IPS-15b (cell line): ENCODE measurements at regions not wholly inside any gene's neighbourhood (a gene's known extent, or its start where the extent isn't known, plus 50 kb on each side); places are given as distances from the start of the nearest gene placed in this dataset.

Experiments used
- H3K27me3 ChIP-seq: one replicate; pipeline ENCODE4 v1.6.1; 2013; ENCODE audit warnings: low read length; ENCODE audit not compliant: control insufficient read depth, insufficient read depth
- H3K36me3 ChIP-seq: one replicate; pipeline ENCODE4 v1.6.1; 2013; ENCODE audit warnings: low read length; ENCODE audit not compliant: control insufficient read depth, insufficient read depth
- H3K4me1 ChIP-seq: one replicate; pipeline ENCODE4 v1.6.1; 2013; ENCODE audit warnings: mild to moderate bottlenecking, low read length; ENCODE audit not compliant: control insufficient read depth, insufficient read depth
- H3K4me3 ChIP-seq: one replicate; pipeline ENCODE4 v1.5.1; 2013; ENCODE audit warnings: low read depth, low read length
- H3K9ac ChIP-seq: one replicate; pipeline ENCODE4 v1.6.1; 2013; ENCODE audit warnings: low read depth, mild to moderate bottlenecking, low read length
- H3K9me3 ChIP-seq: one replicate; pipeline ENCODE4 v1.6.1; 2013; ENCODE audit warnings: mild to moderate bottlenecking, low read length; ENCODE audit not compliant: control insufficient read depth, insufficient read depth

DNA sequence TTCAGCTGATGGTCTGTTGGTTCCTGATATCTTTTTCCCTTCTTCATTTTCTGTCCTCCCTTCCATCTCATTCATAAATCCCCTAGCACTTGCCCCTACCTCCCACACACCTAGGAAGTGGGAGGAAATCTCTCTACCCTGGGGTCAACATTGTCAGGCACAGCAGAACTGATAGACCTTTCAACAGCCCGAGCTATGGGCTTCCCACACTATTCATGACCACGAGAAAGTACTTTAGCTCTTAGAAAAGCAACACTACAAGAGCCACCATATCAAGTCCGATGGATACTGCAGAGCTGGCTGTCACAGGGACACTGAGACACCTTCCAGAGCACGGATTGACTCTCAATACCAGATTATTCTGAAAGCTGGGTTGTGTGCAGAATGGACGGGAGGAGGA lies 180.6 kb upstream of the NEBL start:
- Histone ChIP-seq H3K36me3 (no peaks in the 10 kb centered on the region), H3K9ac (no peak overlapping the region), H3K4me3 (no peak overlapping the region), H3K27me3 (peaks cover 7% of the 10 kb centered on the region), H3K4me1 (no peaks in the 10 kb centered on the region), H3K9me3 (no peaks in the 10 kb centered on the region)

DNA sequence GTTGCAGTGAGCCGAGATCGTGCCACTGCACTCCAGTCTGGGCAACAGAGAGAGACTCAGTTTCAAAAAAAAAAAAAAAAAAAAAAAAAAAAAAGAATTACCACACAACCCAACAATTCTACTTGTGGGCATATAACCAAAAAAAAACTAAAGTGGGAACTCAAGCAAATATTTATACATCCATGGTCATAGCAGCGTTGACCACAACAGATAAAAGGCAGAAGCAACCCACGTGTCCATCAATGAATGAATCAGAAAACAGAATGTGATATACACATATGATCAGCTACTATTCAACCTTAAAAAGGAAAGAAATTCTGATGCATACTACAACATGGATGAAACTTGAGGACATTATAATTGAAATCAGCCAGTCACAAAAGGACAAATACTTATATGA lies 179.3 kb upstream of the NEBL start:
- no peak overlapping the region for H3K9ac ChIP-seq
- H3K9me3 ChIP-seq, result no peaks in the 10 kb centered on the region
- H3K27me3 ChIP-seq, result peaks cover 7% of the 10 kb centered on the region
- no peaks in the 10 kb centered on the region for H3K36me3 ChIP-seq
- no peak overlapping the region for H3K4me3 ChIP-seq
- H3K4me1 ChIP-seq, result no peaks in the 10 kb centered on the region

DNA sequence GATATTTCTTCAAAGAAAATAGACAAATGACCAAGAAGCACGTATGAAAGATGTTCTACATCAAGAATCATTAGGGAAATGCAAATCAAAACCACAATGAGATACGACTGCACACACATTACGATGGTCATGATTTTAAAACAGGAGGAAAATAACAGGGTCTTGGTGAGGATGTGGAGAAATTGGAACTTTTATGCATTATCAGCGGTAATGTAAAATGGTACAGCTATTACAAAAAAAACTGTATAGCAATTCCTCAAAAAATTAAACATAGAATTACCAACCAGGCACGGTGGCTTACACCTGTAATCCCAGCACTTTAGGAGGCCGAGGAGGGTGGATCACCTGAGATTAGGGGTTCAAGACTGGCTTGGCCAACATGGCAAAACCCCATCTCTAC lies 178.8 kb upstream of the NEBL start:
- H3K9ac ChIP-seq, result no peak overlapping the region
- H3K36me3 ChIP-seq, result no peaks in the 10 kb centered on the region
- no peaks in the 10 kb centered on the region for H3K4me1 ChIP-seq
- peaks cover 7% of the 10 kb centered on the region for H3K27me3 ChIP-seq
- no peaks in the 10 kb centered on the region for H3K9me3 ChIP-seq
- H3K4me3 ChIP-seq, result no peak overlapping the region

DNA sequence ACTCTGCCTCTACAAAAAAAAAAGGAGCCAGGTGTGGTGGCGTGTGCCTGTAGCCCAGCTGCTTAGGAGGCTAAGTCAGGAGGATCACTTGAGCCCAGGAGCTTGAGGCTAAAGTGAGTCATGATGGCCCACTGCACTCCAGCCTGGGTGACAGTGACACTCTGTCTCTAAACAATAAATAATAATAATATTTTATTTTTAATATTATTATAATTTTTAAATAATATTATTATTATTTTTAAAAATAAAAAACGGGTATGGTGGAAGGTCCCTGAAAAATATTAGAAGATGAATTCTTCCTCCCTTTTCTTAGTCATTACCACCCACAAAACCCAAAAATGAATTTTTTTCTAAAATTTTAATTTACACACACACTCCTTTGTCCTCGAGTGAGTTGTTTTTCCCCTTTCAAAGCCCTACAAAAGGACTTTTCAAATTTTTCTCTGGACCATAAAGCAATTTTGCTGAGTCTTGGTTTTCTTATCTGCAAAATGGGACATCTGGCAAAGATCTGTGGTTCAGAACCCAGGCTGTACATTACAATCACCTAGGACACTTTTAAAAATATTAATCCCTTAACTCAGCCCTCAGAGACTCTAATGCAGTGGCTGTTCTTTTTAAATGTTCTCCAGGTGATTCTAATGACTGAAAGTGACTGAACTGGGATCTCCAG lies 174.0 kb upstream of the NEBL start:
- no peaks in the 10 kb centered on the region for H3K4me1 ChIP-seq
- no peak overlapping the region for H3K4me3 ChIP-seq
- no peaks in the 10 kb centered on the region for H3K27me3 ChIP-seq
- H3K9ac ChIP-seq, result no peak overlapping the region
- H3K9me3 ChIP-seq, result no peaks in the 10 kb centered on the region
- no peaks in the 10 kb centered on the region for H3K36me3 ChIP-seq

DNA sequence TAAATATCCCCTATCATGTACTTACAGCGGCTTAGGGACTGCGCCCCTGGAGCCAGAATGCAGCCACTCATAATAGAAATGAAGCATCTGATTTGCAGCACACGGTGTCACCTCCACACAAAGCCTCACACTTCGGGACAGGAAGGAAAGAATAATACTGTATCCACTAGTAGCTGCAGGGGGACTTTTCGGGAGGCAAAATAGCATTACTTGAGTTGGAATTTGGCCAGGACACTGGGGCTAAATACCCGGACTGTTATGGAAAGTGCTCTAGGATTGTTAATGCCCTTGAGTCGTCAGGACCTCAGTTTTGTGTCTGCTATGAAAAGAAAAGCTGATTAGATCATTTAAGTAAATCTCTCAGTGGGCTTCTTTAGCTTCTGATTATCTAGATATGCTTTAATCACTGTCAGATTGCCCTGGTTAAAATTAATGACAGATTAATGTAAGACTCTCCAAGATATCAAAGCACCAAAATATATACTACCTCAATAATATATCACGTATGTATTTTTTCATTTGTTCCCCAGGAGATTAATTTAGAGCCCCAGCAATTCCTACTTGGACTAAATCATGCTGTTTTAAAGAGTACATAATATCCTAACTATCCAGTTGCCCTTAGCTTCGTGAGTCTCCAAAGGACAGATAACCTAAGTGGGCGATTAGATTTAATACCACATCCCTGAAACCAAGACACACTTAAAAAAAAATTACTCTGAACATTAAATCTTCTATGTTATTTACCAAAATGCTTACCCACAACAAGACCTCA lies 173.0 kb upstream of the NEBL start:
- Histone ChIP-seq H3K9ac (no peak overlapping the region), H3K4me3 (no peak overlapping the region), H3K27me3 (no peaks in the 10 kb centered on the region), H3K36me3 (no peaks in the 10 kb centered on the region), H3K4me1 (no peaks in the 10 kb centered on the region), H3K9me3 (no peaks in the 10 kb centered on the region)

DNA sequence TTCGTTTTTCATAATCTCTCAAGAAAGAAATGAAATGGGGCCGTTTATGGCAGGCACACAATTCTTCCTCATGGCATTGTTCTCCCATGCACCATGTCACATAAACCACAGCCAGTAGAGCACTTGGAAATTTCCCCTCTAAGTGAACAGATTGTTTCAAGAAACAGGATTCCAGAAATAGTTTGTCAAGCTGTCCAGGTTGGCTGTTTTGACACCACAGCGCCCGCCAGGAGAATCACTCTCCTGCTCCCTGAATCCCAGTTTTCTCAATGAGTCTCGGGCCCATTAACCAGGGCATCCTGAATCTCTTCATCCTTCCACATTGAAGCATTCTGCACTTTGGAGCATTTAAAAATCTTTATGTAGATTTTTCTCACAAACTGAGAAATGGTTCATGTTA lies 172.2 kb upstream of the NEBL start:
- H3K9me3 ChIP-seq, result no peaks in the 10 kb centered on the region
- no peak overlapping the region for H3K4me3 ChIP-seq
- H3K27me3 ChIP-seq, result no peaks in the 10 kb centered on the region
- H3K36me3 ChIP-seq, result no peaks in the 10 kb centered on the region
- H3K4me1 ChIP-seq, result no peaks in the 10 kb centered on the region
- no peak overlapping the region for H3K9ac ChIP-seq

DNA sequence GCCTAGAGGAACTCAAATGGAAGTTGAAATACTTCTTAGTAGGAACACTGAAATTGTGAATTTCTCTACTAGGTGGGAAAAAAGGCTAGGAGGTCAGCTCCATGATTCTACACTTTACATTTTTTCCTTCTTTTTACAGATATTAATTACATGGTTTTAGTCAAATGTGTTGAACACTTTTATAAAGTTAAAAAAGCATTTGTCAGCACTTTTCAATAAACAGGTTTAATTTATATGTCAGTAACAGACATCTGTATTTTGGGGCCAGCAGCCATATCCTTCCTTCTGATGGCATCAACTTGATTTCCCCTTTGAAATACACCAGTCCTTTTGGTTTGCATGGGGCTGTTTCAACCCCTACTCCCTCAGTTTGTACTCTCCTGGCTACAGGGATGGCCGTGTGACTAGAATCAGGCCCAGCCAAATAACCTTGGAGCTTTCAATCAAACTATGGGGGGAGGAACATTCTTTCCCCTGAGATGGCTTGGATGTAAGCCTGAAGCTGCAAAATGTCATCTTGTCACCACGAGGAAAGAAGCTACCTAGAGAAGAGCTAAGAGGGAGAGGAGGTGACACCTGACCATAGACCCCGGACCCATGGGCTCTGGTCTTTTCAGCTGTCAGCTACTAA lies 171.0 kb upstream of the NEBL start:
- no peak overlapping the region for H3K4me3 ChIP-seq
- no peaks in the 10 kb centered on the region for H3K9me3 ChIP-seq
- H3K36me3 ChIP-seq, result no peaks in the 10 kb centered on the region
- no peaks in the 10 kb centered on the region for H3K27me3 ChIP-seq
- no peak overlapping the region for H3K9ac ChIP-seq
- H3K4me1 ChIP-seq, result no peaks in the 10 kb centered on the region

DNA sequence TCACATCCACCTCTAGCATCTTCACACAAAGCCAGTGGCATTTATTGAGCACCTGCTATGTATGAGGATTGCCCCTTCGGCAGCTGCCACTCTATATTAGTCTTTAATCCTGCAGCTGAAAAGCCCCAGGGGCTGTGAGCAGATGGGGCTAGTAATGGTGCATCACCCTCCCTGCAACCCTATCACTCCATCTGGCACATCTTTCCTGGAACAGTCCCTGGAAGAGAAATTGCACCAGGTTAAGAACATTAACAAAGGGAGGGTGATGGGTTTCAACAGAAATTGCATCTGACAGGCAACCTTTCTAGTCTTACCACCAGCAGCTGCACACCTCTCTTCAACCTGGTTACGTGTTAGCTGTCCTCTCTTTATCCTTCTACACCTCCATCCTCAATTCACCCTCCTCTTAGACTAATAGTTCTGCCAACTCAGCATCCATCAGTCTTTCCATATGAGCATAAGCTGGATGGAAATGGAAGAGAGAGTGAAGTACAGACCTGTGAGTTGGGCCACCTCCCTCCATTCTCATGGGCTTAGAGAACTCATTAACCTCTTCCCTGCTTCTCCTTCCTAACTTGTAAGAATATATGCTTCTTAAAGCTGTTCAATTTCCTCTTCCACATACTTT lies 168.6 kb upstream of the NEBL start:
- H3K27me3 ChIP-seq, result no peaks in the 10 kb centered on the region
- no peak overlapping the region for H3K4me3 ChIP-seq
- H3K36me3 ChIP-seq, result no peaks in the 10 kb centered on the region
- no peaks in the 10 kb centered on the region for H3K9me3 ChIP-seq
- no peaks in the 10 kb centered on the region for H3K4me1 ChIP-seq
- H3K9ac ChIP-seq, result no peak overlapping the region

DNA sequence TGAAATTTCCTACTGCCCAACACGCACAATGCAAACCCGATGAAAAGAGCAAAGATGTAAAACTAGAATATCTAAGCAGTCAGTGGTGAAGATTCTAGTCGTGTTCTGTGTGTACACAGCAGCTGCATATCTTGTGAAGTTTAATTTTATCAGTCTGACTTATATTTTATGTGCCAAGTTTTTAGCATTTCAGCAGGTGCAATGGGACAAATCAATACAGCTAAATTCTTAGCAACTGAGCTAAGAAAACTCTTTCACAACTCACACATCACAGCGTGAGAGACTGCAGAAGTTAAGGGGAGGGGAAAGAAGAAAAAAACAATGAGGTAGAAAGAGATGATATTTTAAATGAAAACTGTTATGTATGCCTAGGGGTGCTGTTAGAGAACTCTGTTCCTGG lies 164.9 kb upstream of the NEBL start:
- Histone ChIP-seq H3K4me1 (no peaks in the 10 kb centered on the region), H3K9ac (no peak overlapping the region), H3K36me3 (no peaks in the 10 kb centered on the region), H3K27me3 (no peaks in the 10 kb centered on the region), H3K4me3 (no peak overlapping the region), H3K9me3 (no peaks in the 10 kb centered on the region)

DNA sequence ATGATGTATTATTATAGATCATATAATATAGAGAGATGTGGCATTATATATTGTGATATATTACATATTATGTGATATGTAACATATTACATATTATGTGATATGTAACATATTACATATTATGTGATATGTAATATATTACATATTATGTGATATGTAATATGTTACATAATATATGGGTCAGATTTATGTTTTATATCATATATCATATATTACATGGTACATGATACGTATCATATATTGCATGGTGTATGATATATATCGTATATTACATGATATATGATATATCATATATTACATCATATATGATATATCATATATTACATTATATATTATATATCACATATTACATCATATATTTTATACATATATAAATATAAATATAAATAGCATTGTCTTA lies 164.1 kb upstream of the NEBL start:
- Histone ChIP-seq H3K27me3 (no peaks in the 10 kb centered on the region), H3K36me3 (no peaks in the 10 kb centered on the region), H3K4me1 (no peaks in the 10 kb centered on the region), H3K4me3 (no peak overlapping the region), H3K9ac (no peak overlapping the region), H3K9me3 (no peaks in the 10 kb centered on the region)

DNA sequence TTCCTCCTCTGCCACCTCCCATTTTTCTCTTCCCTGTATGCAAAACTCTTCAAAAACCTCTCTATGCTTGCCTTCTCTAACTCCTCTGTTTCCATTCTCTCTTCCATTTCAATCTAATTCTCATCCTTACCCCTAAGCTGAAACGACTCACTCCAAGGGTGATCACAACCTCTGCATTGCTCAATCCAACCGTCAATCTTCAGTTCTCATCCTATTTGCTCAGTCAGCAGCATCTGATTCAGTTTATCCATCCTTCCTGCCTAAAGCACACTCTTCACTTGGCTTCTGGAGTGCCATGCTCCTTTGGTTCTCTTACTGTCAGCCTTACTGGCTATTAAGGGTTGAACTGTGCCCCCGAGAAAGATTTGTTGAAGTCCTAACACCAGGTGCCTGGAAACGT lies 163.5 kb upstream of the NEBL start:
- no peaks in the 10 kb centered on the region for H3K9me3 ChIP-seq
- no peaks in the 10 kb centered on the region for H3K4me1 ChIP-seq
- no peaks in the 10 kb centered on the region for H3K36me3 ChIP-seq
- no peak overlapping the region for H3K4me3 ChIP-seq
- H3K27me3 ChIP-seq, result no peaks in the 10 kb centered on the region
- H3K9ac ChIP-seq, result no peak overlapping the region

DNA sequence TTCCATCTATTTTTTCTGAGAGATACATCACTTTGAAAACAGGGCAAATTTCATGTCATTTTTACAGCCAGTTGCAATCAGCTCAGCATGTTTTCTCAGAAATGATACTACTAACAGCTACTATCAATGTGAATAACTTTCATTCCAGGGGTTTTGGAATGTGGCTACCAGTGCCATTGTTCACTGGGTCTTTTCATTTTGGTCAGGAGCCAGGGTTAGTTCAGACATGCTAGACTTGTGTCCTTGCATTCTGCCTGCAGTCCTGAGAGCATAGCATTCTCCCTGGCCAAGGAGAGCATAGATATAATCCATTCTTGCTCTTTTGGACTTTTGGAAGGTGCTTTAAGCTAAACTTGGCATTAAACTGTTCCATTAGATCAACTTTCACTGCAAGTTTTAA lies 160.9 kb upstream of the NEBL start:
- Histone ChIP-seq H3K36me3 (no peaks in the 10 kb centered on the region), H3K9me3 (no peaks in the 10 kb centered on the region), H3K27me3 (no peaks in the 10 kb centered on the region), H3K4me3 (no peak overlapping the region), H3K4me1 (no peaks in the 10 kb centered on the region), H3K9ac (no peak overlapping the region)
